HUES48 (cell line): ENCODE measurements at regions not wholly inside any gene's neighbourhood (a gene's known extent, or its start where the extent isn't known, plus 50 kb on each side); places are given as distances from the start of the nearest gene placed in this dataset.
"Not testable (repeated sequence)": the region's sequence is repeated elsewhere in the genome, so short reads cannot be mapped to it uniquely, and the experiment has no call there.

Experiments
- H3K27ac ChIP-seq: one replicate; pipeline ENCODE4 v1.7.0; 2013; ENCODE audit warnings: low read depth, low read length, inconsistent platforms
- H3K27me3 ChIP-seq: 2 replicates; pipeline ENCODE4 v1.6.1; 2013; ENCODE audit warnings: mild to moderate bottlenecking, low read length; ENCODE audit not compliant: control insufficient read depth, insufficient read depth
- H3K36me3 ChIP-seq: 2 replicates; pipeline ENCODE4 v1.6.1; 2013; ENCODE audit warnings: low read length; ENCODE audit not compliant: control insufficient read depth, insufficient read depth
- H3K4me1 ChIP-seq: 2 replicates; pipeline ENCODE4 v1.6.1; 2013; ENCODE audit warnings: mild to moderate bottlenecking, low read length; ENCODE audit not compliant: control insufficient read depth, insufficient read depth
- H3K4me3 ChIP-seq: 2 replicates; pipeline ENCODE4 v1.5.1; 2013; ENCODE audit warnings: mild to moderate bottlenecking, low read depth, low read length
- H3K9ac ChIP-seq: 2 replicates; pipeline ENCODE4 v1.6.1; 2013; ENCODE audit warnings: mild to moderate bottlenecking, low read depth, low read length, moderate library complexity
- H3K9me3 ChIP-seq: 2 replicates; pipeline ENCODE4 v1.6.1; 2013; ENCODE audit warnings: low read length; ENCODE audit not compliant: control insufficient read depth, insufficient read depth

DNA sequence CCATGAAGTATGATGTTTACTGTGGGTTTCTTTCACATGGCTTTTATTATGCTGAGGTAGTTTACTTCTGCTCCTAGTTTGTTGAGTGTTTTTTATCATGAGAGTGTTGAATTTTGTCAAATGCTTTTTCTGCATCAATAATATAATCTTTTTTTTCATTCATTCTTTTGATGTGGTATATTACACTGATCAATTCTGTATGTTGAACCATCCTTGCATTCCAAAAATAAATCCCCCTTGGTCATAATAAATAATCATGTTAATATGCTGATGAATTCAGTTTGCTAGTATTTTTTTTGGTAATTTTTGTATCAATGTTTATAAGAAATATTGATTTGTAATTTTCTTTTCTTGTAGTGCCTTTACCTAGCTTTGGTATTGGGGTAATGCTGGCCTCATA is 97.9 kb upstream of the ZNF648 start:
- H3K9me3 ChIP-seq: no peaks in the 10 kb centered on the region
- no peak overlapping the region for H3K27ac ChIP-seq
- no peaks in the 10 kb centered on the region for H3K4me1 ChIP-seq
- H3K27me3 ChIP-seq: no peaks in the 10 kb centered on the region
- H3K4me3 ChIP-seq: no peak overlapping the region
- H3K36me3 ChIP-seq: no peaks in the 10 kb centered on the region
- H3K9ac ChIP-seq: no peak overlapping the region

DNA sequence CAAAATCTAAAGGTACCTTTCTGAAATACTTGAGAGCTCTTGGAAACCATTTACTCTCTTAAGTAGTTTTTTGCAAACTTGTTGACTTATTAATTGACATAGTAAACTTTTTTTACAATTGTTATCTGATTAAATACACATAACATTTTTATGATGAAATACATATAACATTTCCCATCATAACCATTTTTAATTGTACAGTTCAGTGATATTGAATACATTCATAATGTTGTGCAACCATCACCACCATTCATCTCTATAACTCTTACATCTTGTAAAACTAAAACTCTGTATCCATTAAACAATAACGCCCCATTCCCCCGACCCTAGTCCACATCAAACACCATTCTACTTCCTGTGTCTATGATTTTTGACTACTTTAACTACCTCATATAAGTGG is 95.7 kb upstream of the ZNF648 start:
- H3K9me3 ChIP-seq: no peaks in the 10 kb centered on the region
- H3K27me3 ChIP-seq: no peaks in the 10 kb centered on the region
- H3K4me1 ChIP-seq: no peaks in the 10 kb centered on the region
- no peak overlapping the region for H3K27ac ChIP-seq
- no peak overlapping the region for H3K4me3 ChIP-seq
- no peaks in the 10 kb centered on the region for H3K36me3 ChIP-seq
- no peak overlapping the region for H3K9ac ChIP-seq

DNA sequence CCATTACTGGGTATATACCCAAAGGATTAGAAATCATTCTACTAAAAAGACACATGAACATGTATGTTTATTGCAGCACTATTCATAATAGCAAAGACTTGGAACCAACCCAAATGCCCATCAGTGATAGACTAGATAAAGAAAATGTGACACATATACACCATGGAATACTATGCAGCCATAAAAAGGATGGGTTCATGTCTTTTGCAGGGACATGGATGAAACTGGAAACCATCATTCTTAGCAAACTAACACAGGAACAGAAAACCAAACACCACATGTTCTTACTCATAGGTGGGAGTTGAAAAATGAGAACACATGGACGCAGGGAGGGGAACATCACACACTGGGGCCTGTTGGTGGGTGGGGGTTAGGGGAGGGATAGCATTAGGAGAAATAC is 92.9 kb upstream of the ZNF648 start:
- not testable (repeated sequence) for H3K9ac ChIP-seq, H3K4me1 ChIP-seq, H3K27ac ChIP-seq, H3K27me3 ChIP-seq, H3K9me3 ChIP-seq, H3K36me3 ChIP-seq, H3K4me3 ChIP-seq

DNA sequence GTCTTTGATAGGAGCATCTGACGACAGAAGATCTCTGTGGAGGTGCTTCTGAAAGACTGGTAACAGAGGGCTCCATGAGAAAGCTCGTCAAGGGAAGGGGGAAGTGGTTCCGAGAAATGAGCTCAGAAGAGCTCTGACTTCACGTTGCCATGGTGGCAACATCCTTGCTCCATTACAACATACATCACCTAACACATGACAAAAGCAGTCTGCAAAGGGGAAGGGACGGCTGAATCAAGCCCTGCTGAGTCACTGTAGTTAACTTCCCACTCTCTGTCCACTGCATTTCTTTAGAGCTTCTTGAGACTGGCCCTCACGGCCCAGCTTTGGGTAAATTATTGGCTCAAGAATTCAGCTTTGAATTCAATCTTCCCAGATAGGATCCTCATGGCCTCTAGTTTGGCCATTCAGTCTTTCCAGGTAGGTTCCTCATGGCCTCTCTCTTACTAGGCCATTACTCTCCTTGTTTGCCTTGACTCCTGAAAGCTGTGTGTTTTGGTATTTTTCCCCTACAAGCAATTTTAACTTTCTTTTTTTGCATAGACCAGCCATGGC is 88.0 kb upstream of the ZNF648 start:
- Histone ChIP-seq H3K9me3 (no peaks in the 10 kb centered on the region), H3K4me1 (no peaks in the 10 kb centered on the region), H3K36me3 (no peaks in the 10 kb centered on the region), H3K27me3 (no peaks in the 10 kb centered on the region), H3K27ac (no peak overlapping the region), H3K4me3 (no peak overlapping the region), H3K9ac (no peak overlapping the region)

GRCh38 chr1:182147951-182148350 is 86.4 kb upstream of the ZNF648 start:
- Histone ChIP-seq H3K4me3 (no peak overlapping the region), H3K9ac (no peak overlapping the region), H3K9me3 (no peaks in the 10 kb centered on the region), H3K36me3 (no peaks in the 10 kb centered on the region), H3K4me1 (peaks cover 13% of the 10 kb centered on the region), H3K27me3 (no peaks in the 10 kb centered on the region), H3K27ac (no peak overlapping the region)

GRCh38 chr1:182147136-182147820 is 85.8 kb upstream of the ZNF648 start:
- no peaks in the 10 kb centered on the region for H3K9me3 ChIP-seq
- no peak overlapping the region for H3K4me3 ChIP-seq
- peaks cover 14% of the 10 kb centered on the region for H3K4me1 ChIP-seq
- H3K36me3 ChIP-seq: no peaks in the 10 kb centered on the region
- no peak overlapping the region for H3K9ac ChIP-seq
- no peak overlapping the region for H3K27ac ChIP-seq
- no peaks in the 10 kb centered on the region for H3K27me3 ChIP-seq

DNA sequence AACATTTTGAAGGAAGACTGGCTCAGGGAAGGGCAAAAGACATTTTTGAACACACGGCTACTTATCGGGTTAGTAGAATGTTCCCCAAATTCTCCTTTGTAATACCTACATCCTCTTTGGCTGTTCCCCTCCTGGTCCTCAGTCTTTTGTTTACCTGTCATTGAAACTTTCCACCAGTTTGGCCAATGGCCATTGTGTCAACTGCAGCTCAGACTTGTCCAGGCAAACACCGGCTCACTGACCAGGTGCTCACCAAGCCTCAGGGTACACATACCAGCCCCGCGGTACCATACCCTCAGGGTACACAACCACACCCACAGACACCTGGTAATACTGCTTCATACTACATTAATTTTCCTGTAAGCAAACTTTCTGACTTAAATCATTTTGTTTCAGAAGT is 84.8 kb upstream of the ZNF648 start:
- H3K9me3 ChIP-seq: no peaks in the 10 kb centered on the region
- H3K27ac ChIP-seq: no peak overlapping the region
- no peak overlapping the region for H3K9ac ChIP-seq
- H3K4me3 ChIP-seq: no peak overlapping the region
- peaks cover 14% of the 10 kb centered on the region for H3K4me1 ChIP-seq
- H3K27me3 ChIP-seq: no peaks in the 10 kb centered on the region
- H3K36me3 ChIP-seq: no peaks in the 10 kb centered on the region

DNA sequence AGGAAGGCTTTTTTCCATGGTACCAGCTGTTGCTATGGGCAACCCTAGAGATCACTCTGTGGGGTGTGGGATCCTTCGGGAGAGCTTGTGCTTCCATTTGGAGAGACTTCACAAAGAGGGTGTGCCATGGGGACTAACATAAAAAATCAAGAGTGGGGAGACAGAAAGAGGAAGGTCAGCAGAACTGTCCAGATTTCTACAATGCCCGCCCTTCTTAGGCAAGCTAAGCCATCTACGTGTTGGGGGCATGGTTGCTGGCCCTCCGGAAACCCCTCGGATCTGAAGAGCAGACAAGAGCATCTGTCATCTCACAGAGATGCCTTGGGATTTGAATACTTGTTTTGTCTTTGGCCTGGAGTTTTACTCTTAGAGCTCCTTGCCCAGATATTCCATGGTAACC is 83.9 kb upstream of the ZNF648 start:
- H3K36me3 ChIP-seq: no peaks in the 10 kb centered on the region
- peaks cover 14% of the 10 kb centered on the region for H3K4me1 ChIP-seq
- no peak overlapping the region for H3K9ac ChIP-seq
- no peaks in the 10 kb centered on the region for H3K9me3 ChIP-seq
- no peaks in the 10 kb centered on the region for H3K27me3 ChIP-seq
- no peak overlapping the region for H3K27ac ChIP-seq
- H3K4me3 ChIP-seq: no peak overlapping the region

GRCh38 chr1:182144646-182145030 is 83.1 kb upstream of the ZNF648 start:
- no peaks in the 10 kb centered on the region for H3K36me3 ChIP-seq
- H3K27me3 ChIP-seq: no peaks in the 10 kb centered on the region
- H3K4me1 ChIP-seq: peaks cover 14% of the 10 kb centered on the region
- H3K4me3 ChIP-seq: no peak overlapping the region
- no peak overlapping the region for H3K9ac ChIP-seq
- no peaks in the 10 kb centered on the region for H3K9me3 ChIP-seq
- no peak overlapping the region for H3K27ac ChIP-seq

GRCh38 chr1:182143825-182144645 is 82.5 kb upstream of the ZNF648 start:
- Histone ChIP-seq H3K27ac (peak overlapping the region; percentile 11), H3K27me3 (no peaks in the 10 kb centered on the region), H3K4me3 (no peak overlapping the region), H3K36me3 (no peaks in the 10 kb centered on the region), H3K4me1 (peaks cover 14% of the 10 kb centered on the region), H3K9me3 (no peaks in the 10 kb centered on the region), H3K9ac (no peak overlapping the region; the same call in 1 of the 2 replicates)

GRCh38 chr1:182143154-182143657 is 81.7 kb upstream of the ZNF648 start:
- Histone ChIP-seq H3K9me3 (no peaks in the 10 kb centered on the region), H3K36me3 (no peaks in the 10 kb centered on the region), H3K27ac (peak overlapping the region; percentile 1), H3K4me1 (peaks cover 14% of the 10 kb centered on the region), H3K27me3 (no peaks in the 10 kb centered on the region), H3K9ac (no peak overlapping the region), H3K4me3 (no peak overlapping the region)
